Pancreas (tissue), 10 donors: ENCODE measurements at regions not wholly inside any gene's neighbourhood (a gene's known extent, or its start where the extent isn't known, plus 50 kb on each side); places are given as distances from the start of the nearest gene placed in this dataset.

ENCODE experiments used
- ATAC-seq, 4 donors: fragments of 200-7000 bp; cut with Tn5 transposase; one replicate each; pipeline versions ENCODE4 v1.8.0 to v1.9.1; 2020; ENCODE audit warnings: mild to moderate bottlenecking in 4 of 4, moderate library complexity in 4 of 4
- DNase-seq, 6 donors: peaks; one replicate each; pipeline ENCODE4 v3.0.0-alpha.2; 2020
- FAIRE-seq: peaks from 2 replicates; lab custom pipeline; 2012; peaks lifted over from hg19 to GRCh38; lab: Jason Lieb, UNC
- H3K27ac ChIP-seq, 4 donors: fragments of 200-600 bp; sonication (generic); 1 replicate in 3 of 4; 2 replicates in 1 of 4; pipeline versions ENCODE4 v1.5.0 to v1.8.0; 2020
- H3K27me3 ChIP-seq, 4 donors: fragments of 200-600 bp; one replicate each; pipeline ENCODE4 v1.8.0; 2021
- H3K36me3 ChIP-seq, 3 donors: fragments of 200-600 bp; sonication (generic) in 1 of 3; one replicate each; pipeline versions ENCODE4 v1.5.0 to v1.8.0; 2020 to 2021
- H3K4me1 ChIP-seq, 3 donors: fragments of 200-600 bp; one replicate each; pipeline ENCODE4 v1.8.0; 2021
- H3K4me3 ChIP-seq, 4 donors: fragments of 200-600 bp; sonication (generic) in 2 of 4; one replicate each; pipeline versions ENCODE4 v1.5.0 to v1.8.0; 2020 to 2021
- H3K9me3 ChIP-seq, 4 donors: fragments of 200-600 bp; one replicate each; pipeline ENCODE4 v1.8.0; 2021
- WGBS, 2 donors: extraction: QIAGEN DNeasy Blood & Tissue Kit; methylation state at CpG; one replicate each; pipeline ENCODE4 v1.1.7; 2013; 5-methylcytosine and 5-hydroxymethylcytosine counted together
- intact Hi-C, 3 donors: fragments of 100-400 bp; cut with DNase I; formaldehyde crosslinking; loops; one replicate each; pipeline versions ENCODE4 v1.11.1 to v1.14.2; 2022
- TF ChIP-seq, protein P1 (sequence below), 4 donors: fragments of 200-600 bp; sonication (generic) in 3 of 4; IDR thresholded peaks; one replicate each; pipeline versions ENCODE4 v1.5.0 to v1.8.0; 2021; ENCODE audit warnings: antibody characterized with exemption in 4 of 4
- donor health status: healthy with polysubstance abuse.
- donor health status: DM: no; HTN: no; CAD: no; lungs with moderate emphysema.
- donor health status: DM: no; HTN: no; CAD: no.
- donor health status: control.
- donor health status: control.
- donor health status: Bipolar disorder and iron deficiency.
- donor health status: DM: yes; HTN: yes; CAD: no.
- donor health status: DM: no; HTN: no; CAD: no.
- donor health status: DM: no; HTN: no; CAD: no.
- donor health status: DM: yes; HTN: yes; CAD: no.

DNA sequence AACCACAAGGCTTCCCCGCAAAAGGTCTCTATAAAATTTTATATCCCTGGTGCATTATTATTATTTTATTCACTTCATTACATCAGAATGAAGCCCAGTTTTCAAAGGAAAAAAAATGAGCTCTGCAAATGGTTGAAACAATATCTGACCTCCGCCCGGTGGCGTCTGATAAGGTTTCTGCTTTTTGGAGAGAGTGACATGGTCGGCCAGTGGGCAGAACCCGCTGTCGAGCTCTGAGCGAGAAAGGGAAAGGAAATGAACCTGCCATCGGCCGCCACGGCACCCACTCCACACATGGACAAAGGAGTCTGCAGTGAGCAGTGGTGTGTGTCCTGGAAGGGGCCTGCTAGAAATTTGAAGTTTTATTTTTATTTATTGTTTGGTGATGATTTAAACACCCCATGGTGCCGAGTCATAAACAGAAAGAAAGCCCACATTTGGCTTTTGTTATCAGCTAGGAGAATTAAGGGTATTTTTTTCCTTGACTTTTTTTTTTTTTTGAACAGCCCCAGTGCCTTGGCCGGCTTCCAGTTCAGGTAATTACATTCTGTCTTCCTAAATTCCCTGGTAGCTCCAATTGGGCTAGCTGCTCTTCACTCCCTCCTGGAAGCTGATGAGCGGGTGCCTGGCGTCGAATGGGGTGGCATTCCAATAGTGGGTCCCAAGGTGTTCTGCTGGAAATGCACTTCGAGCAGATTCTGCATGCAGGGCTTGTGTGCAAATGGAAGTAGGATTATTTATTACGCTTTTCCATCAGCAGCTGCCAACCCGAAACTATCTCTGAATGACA is 149.4 kb upstream of the MKI67 start:
- no peak overlapping the region for H3K27ac ChIP-seq
- no peak for FAIRE-seq
- H3K4me1 ChIP-seq = no peaks in the 10 kb centered on the region
- TF ChIP-seq, protein P1, sequence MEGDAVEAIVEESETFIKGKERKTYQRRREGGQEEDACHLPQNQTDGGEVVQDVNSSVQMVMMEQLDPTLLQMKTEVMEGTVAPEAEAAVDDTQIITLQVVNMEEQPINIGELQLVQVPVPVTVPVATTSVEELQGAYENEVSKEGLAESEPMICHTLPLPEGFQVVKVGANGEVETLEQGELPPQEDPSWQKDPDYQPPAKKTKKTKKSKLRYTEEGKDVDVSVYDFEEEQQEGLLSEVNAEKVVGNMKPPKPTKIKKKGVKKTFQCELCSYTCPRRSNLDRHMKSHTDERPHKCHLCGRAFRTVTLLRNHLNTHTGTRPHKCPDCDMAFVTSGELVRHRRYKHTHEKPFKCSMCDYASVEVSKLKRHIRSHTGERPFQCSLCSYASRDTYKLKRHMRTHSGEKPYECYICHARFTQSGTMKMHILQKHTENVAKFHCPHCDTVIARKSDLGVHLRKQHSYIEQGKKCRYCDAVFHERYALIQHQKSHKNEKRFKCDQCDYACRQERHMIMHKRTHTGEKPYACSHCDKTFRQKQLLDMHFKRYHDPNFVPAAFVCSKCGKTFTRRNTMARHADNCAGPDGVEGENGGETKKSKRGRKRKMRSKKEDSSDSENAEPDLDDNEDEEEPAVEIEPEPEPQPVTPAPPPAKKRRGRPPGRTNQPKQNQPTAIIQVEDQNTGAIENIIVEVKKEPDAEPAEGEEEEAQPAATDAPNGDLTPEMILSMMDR (IDR thresholded peaks at IDR 0.05) = no peak
- H3K27me3 ChIP-seq = peaks cover 0 to 15% (median 5%) of the 10 kb centered on the region in 4 donors
- H3K9me3 ChIP-seq = no peaks in the 10 kb centered on the region
- intact Hi-C loops = no loop called here
- H3K36me3 ChIP-seq = no peaks in the 10 kb centered on the region
- no peak for DNase-seq
- ATAC-seq = no peak
- WGBS, 2 donors = 49 to 60% methylated on average over 19 of the region's 19 CpGs
- H3K4me3 ChIP-seq = no peak overlapping the region

DNA sequence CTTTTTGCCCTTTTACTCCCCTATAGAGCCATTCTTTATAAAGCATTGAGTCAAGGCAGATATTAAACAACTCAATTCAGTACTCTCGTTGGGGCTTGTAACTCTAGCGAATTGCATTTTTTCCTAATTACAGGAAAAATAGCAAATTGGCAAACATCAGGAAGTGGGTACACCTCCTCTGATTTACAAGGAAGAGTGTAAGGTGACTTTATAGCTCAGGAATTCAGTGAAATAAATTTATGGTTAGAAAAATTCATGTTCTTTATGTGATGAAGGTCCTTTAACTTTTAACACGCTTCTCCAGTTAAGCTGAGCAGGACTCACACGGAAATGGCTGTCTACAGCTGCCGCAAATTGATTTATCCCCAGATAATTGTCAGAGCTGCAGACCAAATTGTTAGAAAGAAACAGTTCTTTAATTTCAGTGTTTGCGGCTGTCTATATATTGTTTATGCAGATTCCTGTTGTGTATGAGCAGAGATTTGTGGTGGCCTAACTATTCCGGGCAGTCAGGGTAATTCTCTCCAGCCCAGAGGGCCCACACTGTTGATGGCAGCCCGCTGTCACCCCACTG is 151.1 kb upstream of the MKI67 start:
- ATAC-seq (no peak), DNase-seq (no peak), FAIRE-seq (no peak)
- Histone ChIP-seq H3K4me3 (no peak overlapping the region), H3K36me3 (no peaks in the 10 kb centered on the region), H3K9me3 (no peaks in the 10 kb centered on the region), H3K27ac (no peak overlapping the region), H3K4me1 (no peaks in the 10 kb centered on the region), H3K27me3 (peaks cover 0 to 12% (median 5%) of the 10 kb centered on the region in 4 donors)
- WGBS, 2 donors = 34 to 36% methylated on average over 8 of the region's 8 CpGs
- intact Hi-C loops = no loop called here
- TF ChIP-seq, protein P1 (IDR thresholded peaks at IDR 0.05) = no peak

DNA sequence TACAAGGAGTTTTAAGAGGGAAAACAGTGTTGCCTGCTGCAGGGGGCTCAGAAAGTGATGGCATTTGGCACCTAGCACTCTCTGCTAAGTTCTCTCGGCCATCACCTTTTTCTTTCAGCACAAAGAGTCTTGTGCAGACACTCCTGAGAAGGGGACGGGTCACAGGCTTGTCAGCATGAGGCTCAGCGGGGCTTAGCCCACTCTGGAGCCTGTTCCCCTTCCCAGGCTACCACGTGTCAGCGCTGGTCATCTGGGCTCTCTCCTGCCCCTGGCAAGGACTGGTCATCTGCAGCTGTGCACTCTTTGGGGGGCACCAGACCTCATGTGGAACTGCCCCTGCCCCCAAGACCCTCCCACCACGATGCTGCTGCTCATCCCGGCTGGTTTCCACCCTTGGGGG is 152.1 kb upstream of the MKI67 start:
- no peaks in the 10 kb centered on the region for H3K36me3 ChIP-seq
- intact Hi-C loops = no loop called here
- 24 to 30% methylated on average over 7 of the region's 7 CpGs for WGBS, 2 donors
- ATAC-seq (no peak), FAIRE-seq (no peak), DNase-seq (no peak)
- peaks cover 0 to 12% (median 5%) of the 10 kb centered on the region in 4 donors for H3K27me3 ChIP-seq
- no peak overlapping the region for H3K27ac ChIP-seq
- H3K4me3 ChIP-seq = no peak overlapping the region
- no peaks in the 10 kb centered on the region for H3K4me1 ChIP-seq
- no peaks in the 10 kb centered on the region for H3K9me3 ChIP-seq
- TF ChIP-seq, protein P1 (IDR thresholded peaks at IDR 0.05) = no peak

DNA sequence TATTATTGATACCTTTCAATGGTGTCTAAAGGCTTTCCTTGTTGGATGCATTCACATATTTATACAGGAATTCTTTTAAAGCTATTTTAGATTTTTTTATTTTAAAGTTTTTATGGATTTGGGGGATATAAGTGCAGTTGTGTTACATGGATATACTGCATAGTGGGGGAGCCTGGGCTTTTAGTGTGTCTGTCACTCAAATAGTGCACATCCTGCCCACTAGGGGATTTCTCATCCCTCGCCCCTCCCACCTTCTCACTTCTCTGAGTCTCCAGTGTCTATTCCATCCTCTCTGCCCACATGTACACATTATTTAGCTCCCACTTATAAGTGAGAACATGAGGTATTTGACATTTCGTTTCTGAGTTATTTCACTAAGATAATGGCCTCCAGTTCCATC is 154.0 kb upstream of the MKI67 start:
- WGBS, 2 donors = 40 to 52% methylated on average over 2 of the region's 2 CpGs
- H3K4me3 ChIP-seq = no peak overlapping the region
- TF ChIP-seq, protein P1 (IDR thresholded peaks at IDR 0.05) = no peak
- ATAC-seq = no peak
- no peak for DNase-seq
- H3K4me1 ChIP-seq = no peaks in the 10 kb centered on the region
- no peaks in the 10 kb centered on the region for H3K9me3 ChIP-seq
- intact Hi-C loops = no loop called here
- peaks cover 0 to 12% (median 5%) of the 10 kb centered on the region in 4 donors for H3K27me3 ChIP-seq
- no peak for FAIRE-seq
- no peak overlapping the region for H3K27ac ChIP-seq
- no peaks in the 10 kb centered on the region for H3K36me3 ChIP-seq

DNA sequence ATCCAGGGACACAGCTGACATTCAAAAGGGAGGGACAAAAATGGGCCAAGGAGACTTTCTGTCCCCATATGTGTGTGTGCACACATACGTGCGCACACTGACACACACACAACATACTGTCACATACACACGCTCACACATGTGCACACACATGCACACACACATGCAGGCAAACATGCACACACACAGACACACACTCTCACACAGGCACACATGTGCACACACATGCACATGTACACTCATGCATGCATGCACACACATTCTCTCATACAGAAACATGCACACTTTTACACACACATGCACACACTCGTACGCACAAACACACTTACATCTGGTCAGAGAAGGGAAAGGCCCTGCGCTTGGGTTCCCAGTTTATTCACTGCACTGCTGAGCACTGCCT is 155.1 kb upstream of the MKI67 start:
- FAIRE-seq (no peak), DNase-seq (no peak), ATAC-seq (no peak)
- Histone ChIP-seq H3K36me3 (no peaks in the 10 kb centered on the region), H3K9me3 (no peaks in the 10 kb centered on the region), H3K27me3 (peaks cover 0 to 5% (median 3%) of the 10 kb centered on the region in 4 donors), H3K4me3 (no peak overlapping the region), H3K4me1 (no peaks in the 10 kb centered on the region), H3K27ac (no peak overlapping the region)
- 63 to 79% methylated on average over 6 of the region's 6 CpGs for WGBS, 2 donors
- intact Hi-C loops = no loop called here
- TF ChIP-seq, protein P1 (IDR thresholded peaks at IDR 0.05) = no peak
